ENCODE measurements at regions not wholly inside any gene's neighbourhood (a gene's known extent, or its start where the extent isn't known, plus 50 kb on each side); places are given as distances from the start of the nearest gene placed in this dataset.

GRCh38 chr13:84208246-84208910 is 326.1 kb upstream of the SLITRK1 start:
- intact Hi-C loops (cut with DNase I): no loop called here
- Histone ChIP-seq H3K4me1 (no peaks in the 10 kb centered on the region), H3K4me3 (no peak overlapping the region), H3K9me3 (no peaks in the 10 kb centered on the region), H3K27me3 (no peaks in the 10 kb centered on the region), H3K36me3 (no peaks in the 10 kb centered on the region), H3K27ac (no peak overlapping the region)
- TF ChIP-seq CTCF (IDR thresholded peaks at IDR 0.05) (no peak), POLR2A (IDR thresholded peaks at IDR 0.05) (no peak)
- WGBS, 2 donors: 35 to 45% methylated on average over 7 of the region's 7 CpGs
- no peak for DNase-seq

GRCh38 chr13:84207509-84207908 is 325.2 kb upstream of the SLITRK1 start:
- Histone ChIP-seq H3K4me3 (no peak overlapping the region), H3K27ac (no peak overlapping the region), H3K36me3 (no peaks in the 10 kb centered on the region), H3K27me3 (no peaks in the 10 kb centered on the region), H3K9me3 (no peaks in the 10 kb centered on the region), H3K4me1 (no peaks in the 10 kb centered on the region)
- no peak for DNase-seq
- WGBS, 2 donors: 90 to 96% methylated on average over 2 of the region's 2 CpGs
- intact Hi-C loops (cut with DNase I): no loop called here
- TF ChIP-seq POLR2A (IDR thresholded peaks at IDR 0.05): no peak
- no peak for TF ChIP-seq CTCF (IDR thresholded peaks at IDR 0.05)

GRCh38 chr13:84200971-84201370 is 318.7 kb upstream of the SLITRK1 start:
- no peak overlapping the region for H3K4me3 ChIP-seq
- H3K36me3 ChIP-seq: no peaks in the 10 kb centered on the region
- H3K27me3 ChIP-seq: no peaks in the 10 kb centered on the region
- no peak for DNase-seq
- no peaks in the 10 kb centered on the region for H3K4me1 ChIP-seq
- TF ChIP-seq CTCF (IDR thresholded peaks at IDR 0.05) (no peak), POLR2A (IDR thresholded peaks at IDR 0.05) (no peak)
- no peak overlapping the region for H3K27ac ChIP-seq
- no peaks in the 10 kb centered on the region for H3K9me3 ChIP-seq
- WGBS, 2 donors: 31 to 42% methylated on average over 4 of the region's 4 CpGs
- intact Hi-C loops (cut with DNase I): no loop called here

GRCh38 chr13:84192125-84192524 is 309.9 kb upstream of the SLITRK1 start:
- no peaks in the 10 kb centered on the region for H3K27me3 ChIP-seq
- H3K9me3 ChIP-seq: no peaks in the 10 kb centered on the region
- no peak overlapping the region for H3K4me3 ChIP-seq
- H3K4me1 ChIP-seq: no peaks in the 10 kb centered on the region
- DNase-seq: no peak
- WGBS, 2 donors: 67 to 72% methylated on average over 3 of the region's 3 CpGs
- intact Hi-C loops (cut with DNase I): no loop called here
- no peaks in the 10 kb centered on the region for H3K36me3 ChIP-seq
- no peak for TF ChIP-seq CTCF (IDR thresholded peaks at IDR 0.05)
- no peak for TF ChIP-seq POLR2A (IDR thresholded peaks at IDR 0.05)
- no peak overlapping the region for H3K27ac ChIP-seq

GRCh38 chr13:84191139-84191538 is 308.9 kb upstream of the SLITRK1 start:
- DNase-seq: no peak
- no peaks in the 10 kb centered on the region for H3K9me3 ChIP-seq
- 57 to 58% methylated on average over 4 of the region's 4 CpGs for WGBS, 2 donors
- TF ChIP-seq POLR2A (IDR thresholded peaks at IDR 0.05): no peak
- H3K27me3 ChIP-seq: no peaks in the 10 kb centered on the region
- no peaks in the 10 kb centered on the region for H3K4me1 ChIP-seq
- no peak overlapping the region for H3K27ac ChIP-seq
- no peak overlapping the region for H3K4me3 ChIP-seq
- no peaks in the 10 kb centered on the region for H3K36me3 ChIP-seq
- intact Hi-C loops (cut with DNase I): no loop called here

- no peaks in the 10 kb centered on the region for H3K36me3 ChIP-seq
- no peaks in the 10 kb centered on the region for H3K27me3 ChIP-seq
- intact Hi-C loops (cut with DNase I): no loop called here
- no peak overlapping the region for H3K4me3 ChIP-seq
- TF ChIP-seq CTCF (IDR thresholded peaks at IDR 0.05) (no peak), POLR2A (IDR thresholded peaks at IDR 0.05) (no peak)
- WGBS, 2 donors: 68 to 91% methylated on average over 1 of the region's 1 CpG
- DNase-seq: no peak
- no peaks in the 10 kb centered on the region for H3K9me3 ChIP-seq
- no peaks in the 10 kb centered on the region for H3K4me1 ChIP-seq
- no peak overlapping the region for H3K27ac ChIP-seq
These were observed 305.4 kb upstream of the SLITRK1 start for GRCh38 chr13:84187626-84188025.

Measured in esophagus squamous epithelium (tissue), 5 donors.